Epithelial cell of proximal tubule (primary cell): ENCODE measurements at regions not wholly inside any gene's neighbourhood (a gene's known extent, or its start where the extent isn't known, plus 50 kb on each side); places are given as distances from the start of the nearest gene placed in this dataset.

Source experiments
- DNase-seq: peaks from one replicate; pipeline ENCODE4 v3.0.0-alpha.2; 2011; ENCODE audit warnings: low read depth
- H3K4me3 ChIP-seq: 2 replicates; pipeline ENCODE4 v1.5.1; 2011; ENCODE audit warnings: low read depth, mild to moderate bottlenecking, low read length
- TF ChIP-seq, protein P1 (sequence below): conservative IDR thresholded peaks from 2 replicates; pipeline ENCODE4 v1.5.1; 2012; ENCODE audit warnings: low read depth, mild to moderate bottlenecking, low read length

DNA sequence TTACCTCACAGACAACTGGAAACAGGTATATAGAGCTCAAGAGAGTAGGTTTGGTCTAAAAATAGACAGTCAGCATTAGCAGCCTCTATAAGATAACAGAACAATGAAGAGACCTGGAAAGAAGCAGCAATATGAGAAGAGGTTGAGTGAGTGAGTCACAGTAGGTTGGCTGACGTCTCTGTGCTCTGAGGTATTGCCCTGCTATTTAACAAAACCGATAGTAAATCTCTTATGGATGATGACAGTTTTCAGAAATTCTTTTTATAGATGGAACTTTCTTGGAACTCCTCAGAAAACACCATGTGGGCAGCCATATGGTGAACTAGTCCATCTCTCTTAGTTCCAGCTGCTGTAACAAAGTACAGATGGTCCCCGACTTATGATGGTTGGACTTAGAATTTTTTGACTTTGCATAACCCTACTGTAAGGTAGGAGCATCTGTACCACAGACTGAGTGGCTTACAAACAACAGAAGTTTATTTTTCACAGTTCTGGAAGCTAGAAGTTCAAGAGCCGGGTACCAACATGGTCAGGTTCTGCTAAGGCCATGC, 123.5 kb downstream of the MBD2 start:
- DNase-seq: no peak
- H3K4me3 ChIP-seq: no peak overlapping the region
- TF ChIP-seq, protein P1, sequence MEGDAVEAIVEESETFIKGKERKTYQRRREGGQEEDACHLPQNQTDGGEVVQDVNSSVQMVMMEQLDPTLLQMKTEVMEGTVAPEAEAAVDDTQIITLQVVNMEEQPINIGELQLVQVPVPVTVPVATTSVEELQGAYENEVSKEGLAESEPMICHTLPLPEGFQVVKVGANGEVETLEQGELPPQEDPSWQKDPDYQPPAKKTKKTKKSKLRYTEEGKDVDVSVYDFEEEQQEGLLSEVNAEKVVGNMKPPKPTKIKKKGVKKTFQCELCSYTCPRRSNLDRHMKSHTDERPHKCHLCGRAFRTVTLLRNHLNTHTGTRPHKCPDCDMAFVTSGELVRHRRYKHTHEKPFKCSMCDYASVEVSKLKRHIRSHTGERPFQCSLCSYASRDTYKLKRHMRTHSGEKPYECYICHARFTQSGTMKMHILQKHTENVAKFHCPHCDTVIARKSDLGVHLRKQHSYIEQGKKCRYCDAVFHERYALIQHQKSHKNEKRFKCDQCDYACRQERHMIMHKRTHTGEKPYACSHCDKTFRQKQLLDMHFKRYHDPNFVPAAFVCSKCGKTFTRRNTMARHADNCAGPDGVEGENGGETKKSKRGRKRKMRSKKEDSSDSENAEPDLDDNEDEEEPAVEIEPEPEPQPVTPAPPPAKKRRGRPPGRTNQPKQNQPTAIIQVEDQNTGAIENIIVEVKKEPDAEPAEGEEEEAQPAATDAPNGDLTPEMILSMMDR: no peak

DNA sequence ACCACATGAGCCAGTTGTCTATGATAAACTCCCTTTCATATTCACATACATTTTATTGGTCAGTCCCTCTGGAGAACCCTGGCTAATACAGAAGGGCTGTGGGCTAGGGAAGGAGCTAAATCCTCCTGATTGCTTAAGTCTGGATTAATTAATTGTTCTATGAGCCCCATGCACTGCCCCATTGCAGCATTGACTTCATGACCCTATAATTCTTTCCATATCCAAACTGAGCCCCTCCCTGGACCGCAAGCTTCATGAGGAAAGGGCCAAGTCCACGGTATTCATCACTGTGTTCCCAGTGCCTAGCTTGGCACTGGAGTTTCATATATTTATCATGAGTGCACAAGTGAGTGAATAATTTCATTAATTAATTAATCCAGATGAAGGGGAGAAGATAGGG, 124.0 kb downstream of the MBD2 start:
- TF ChIP-seq, protein P1: no peak
- no peak overlapping the region for H3K4me3 ChIP-seq
- DNase-seq: no peak

DNA sequence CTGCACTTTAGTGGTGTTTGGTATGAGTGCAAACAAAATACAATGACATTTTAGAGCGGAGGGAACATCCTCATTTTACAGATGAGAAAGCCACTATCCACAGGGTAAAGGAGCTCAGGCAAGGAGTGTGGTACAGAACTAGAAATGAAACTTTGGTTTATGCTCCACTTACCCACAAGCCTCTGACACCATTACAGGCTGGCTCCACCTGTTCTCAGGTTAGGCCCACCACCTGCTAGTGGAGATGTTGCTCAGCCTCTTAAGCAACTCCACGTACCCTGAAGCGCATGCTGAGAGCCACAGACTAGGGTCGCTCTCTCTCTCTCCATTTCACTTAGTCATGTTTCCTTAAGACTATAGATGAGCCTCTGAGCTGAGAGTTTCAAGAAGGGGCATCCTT, 130.0 kb downstream of the MBD2 start:
- TF ChIP-seq, protein P1: no peak
- no peak overlapping the region for H3K4me3 ChIP-seq
- DNase-seq: no peak

DNA sequence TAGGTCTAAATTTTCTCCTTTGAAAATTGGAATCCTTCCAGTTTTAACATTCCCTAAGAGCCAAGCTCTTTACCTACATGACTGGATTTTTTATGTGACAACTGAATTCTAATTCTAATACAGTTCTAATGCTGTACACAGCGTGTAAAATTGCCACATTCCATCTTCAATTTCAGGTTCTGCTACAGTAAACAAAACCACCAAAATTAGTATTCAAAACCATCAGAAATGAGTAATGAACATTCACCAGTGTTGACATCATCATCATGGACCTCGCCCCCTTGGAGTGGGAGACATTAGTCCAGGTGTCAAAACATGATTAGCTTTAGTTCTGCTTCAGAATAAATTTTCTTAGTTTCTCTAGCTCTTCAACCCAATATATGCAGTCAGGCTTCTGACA, 133.6 kb downstream of the MBD2 start:
- no peak overlapping the region for H3K4me3 ChIP-seq
- peak; percentile 56 for DNase-seq
- TF ChIP-seq, protein P1: no peak

DNA sequence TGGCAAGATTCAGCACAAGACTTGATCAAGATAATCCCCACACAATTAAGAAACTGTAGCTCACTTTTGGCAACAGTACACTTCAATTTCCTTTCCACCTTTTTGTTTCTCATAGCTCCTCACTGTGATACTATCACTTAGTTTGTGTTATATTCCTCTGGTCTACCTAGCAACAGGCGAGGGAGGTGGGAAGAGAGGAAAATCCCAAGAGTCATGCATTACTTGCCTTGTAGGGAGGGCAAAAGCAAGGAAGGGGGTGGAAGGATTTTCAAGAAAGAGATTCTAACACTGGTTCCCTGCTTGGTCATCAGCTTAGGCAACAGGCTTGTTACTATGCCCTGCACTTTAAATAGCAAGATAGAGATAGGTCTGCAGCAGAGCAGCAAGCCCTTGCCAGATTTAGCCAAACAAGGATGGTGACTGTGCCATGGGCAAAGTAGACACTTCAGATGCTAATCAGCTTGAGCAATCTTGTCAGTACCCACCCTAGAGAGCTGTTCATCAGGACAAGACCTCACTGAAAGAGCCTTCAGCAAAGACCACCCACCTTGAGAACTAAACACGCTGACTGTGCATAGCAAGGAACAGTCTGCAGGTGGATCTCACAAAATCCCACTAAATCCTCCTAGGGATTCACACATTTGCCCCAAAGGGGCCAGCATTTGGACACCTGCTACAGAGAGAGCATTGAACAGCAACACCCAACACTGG, 134.6 kb downstream of the MBD2 start:
- DNase-seq: peak; percentile 6
- TF ChIP-seq, protein P1: no peak
- no peak overlapping the region for H3K4me3 ChIP-seq

DNA sequence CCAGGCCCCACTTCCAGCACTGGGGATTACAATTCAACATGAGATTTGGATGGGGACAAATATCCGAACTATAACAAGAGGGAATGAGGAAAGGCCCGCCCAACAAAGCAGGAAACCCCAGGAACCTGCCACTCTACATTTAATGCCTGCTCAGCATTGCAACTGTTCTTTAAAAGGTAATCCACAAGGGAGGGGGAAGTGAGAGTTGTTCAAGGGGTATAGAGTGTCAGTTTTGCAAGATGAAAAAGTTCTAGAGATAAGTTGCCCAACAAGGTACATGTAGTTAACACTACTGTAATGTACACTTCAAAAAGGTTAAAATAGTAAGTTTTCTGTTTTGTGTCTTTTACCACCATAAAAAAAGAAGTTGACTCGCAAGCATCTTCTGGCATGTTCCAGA, 137.6 kb downstream of the MBD2 start:
- H3K4me3 ChIP-seq: no peak overlapping the region
- DNase-seq: no peak
- TF ChIP-seq, protein P1: no peak

DNA sequence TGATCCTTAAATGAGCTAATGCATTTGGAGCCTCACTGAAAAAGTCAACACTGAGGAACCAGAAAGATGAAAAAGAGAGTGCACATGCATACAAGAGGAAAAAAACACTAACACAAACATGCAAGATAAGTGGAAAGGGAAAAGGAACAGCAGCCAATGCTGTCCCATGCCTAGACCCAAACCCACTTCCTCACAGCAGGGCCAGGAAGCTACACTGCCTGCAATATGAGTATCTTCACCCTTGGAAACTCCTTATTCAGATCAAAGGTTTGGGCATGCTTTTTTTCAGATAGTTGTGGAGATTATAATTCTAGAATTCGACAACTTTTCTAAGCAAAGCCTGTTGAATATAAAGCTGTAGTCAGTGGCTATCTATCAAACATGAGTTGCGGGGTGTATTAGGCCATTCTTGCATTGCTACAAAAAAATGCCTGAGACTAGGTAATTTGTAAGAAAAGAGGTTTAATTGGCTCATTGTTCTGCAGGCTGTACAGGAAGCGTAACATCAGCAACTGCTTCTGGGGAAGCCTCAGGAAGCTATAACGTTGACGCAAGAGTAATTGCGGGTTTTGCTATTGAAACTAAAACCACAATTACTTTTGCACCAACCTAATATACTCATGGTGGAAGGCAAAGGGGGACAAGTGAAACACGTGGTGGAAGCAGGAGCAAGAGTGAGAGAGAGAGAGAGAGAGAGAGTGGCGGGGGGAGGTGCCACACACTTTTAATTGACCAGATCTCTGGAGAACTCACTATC, 138.2 kb downstream of the MBD2 start:
- H3K4me3 ChIP-seq: no peak overlapping the region

More for the DNA sequence above, 138.2 kb downstream of the MBD2 start:
- DNase-seq: no peak
- TF ChIP-seq, protein P1: no peak
